Activated CD4-positive, alpha-beta T cell treated with anti-CD3 and anti-CD28 coated beads for 36 hours (primary cell): ENCODE measurements at regions not wholly inside any gene's neighbourhood (a gene's known extent, or its start where the extent isn't known, plus 50 kb on each side); places are given as distances from the start of the nearest gene placed in this dataset.

Experiments
- ATAC-seq: fragments of 200-7000 bp; cut with Tn5 transposase; one replicate; pipeline ENCODE4 v1.10.0; 2021; ENCODE audit warnings: mild to moderate bottlenecking, moderate library complexity
- CTCF ChIA-PET: fragments of 350-600 bp; sonication (Branson Sonifier 250); formaldehyde crosslinking; loops from one replicate; lab custom pipeline; 2021; ENCODE audit warnings: antibody characterized with exemption; lab: Charles Lee
- POLR2A ChIA-PET: fragments of 350-600 bp; sonication (Branson Sonifier 250); formaldehyde crosslinking; loops from one replicate; lab custom pipeline; 2021; ENCODE audit warnings: antibody characterized with exemption, inconsistent platforms; lab: Charles Lee
- DNase-seq: peaks from one replicate; pipeline ENCODE4 v3.0.0-alpha.2; 2020
- H3K27ac Mint-ChIP-seq: one replicate; pipeline ENCODE4 v1.8.0; 2021; ENCODE audit warnings: mixed read lengths
- H3K27me3 Mint-ChIP-seq: one replicate; pipeline ENCODE4 v1.8.0; 2021; ENCODE audit warnings: mixed read lengths
- H3K36me3 Mint-ChIP-seq: one replicate; pipeline ENCODE4 v1.8.0; 2021; ENCODE audit warnings: low read depth, mixed read lengths
- H3K4me1 Mint-ChIP-seq: one replicate; pipeline ENCODE4 v1.8.0; 2021; ENCODE audit warnings: mixed read lengths
- H3K4me3 Mint-ChIP-seq: one replicate; pipeline ENCODE4 v1.8.0; 2021; ENCODE audit warnings: mild to moderate bottlenecking, moderate library complexity, mixed read lengths
- H3K9me3 Mint-ChIP-seq: one replicate; pipeline ENCODE4 v1.8.0; 2021; ENCODE audit warnings: low read depth, mixed read lengths
- intact Hi-C, 2 experiments: fragments of 100-400 bp; cut with DNase I in 1 of 2; cut with micrococcal nuclease in 1 of 2; formaldehyde crosslinking; loops; one replicate each; pipeline versions ENCODE4 v1.14.2 to v1.15.1; 2022 to 2024; cut with DNase I, micrococcal nuclease

- H3K36me3 Mint-ChIP-seq, result no peaks in the 10 kb centered on the region
- ChIA-PET POLR2A (no interaction called here), CTCF (no interaction called here)
- H3K4me1 Mint-ChIP-seq, result no peaks in the 10 kb centered on the region
- no peaks in the 10 kb centered on the region for H3K9me3 Mint-ChIP-seq
- intact Hi-C loops, result no loop called here
- no peak overlapping the region for H3K27ac Mint-ChIP-seq
- DNase-seq (no peak), ATAC-seq (no peak)
- no peak overlapping the region for H3K4me3 Mint-ChIP-seq
- H3K27me3 Mint-ChIP-seq, result no peaks in the 10 kb centered on the region
Observed at GRCh38 chr3:159137949-159138348, 336.1 kb downstream of the MFSD1 start.

GRCh38 chr3:159139326-159139725 lies 337.5 kb downstream of the MFSD1 start:
- Mint-ChIP-seq H3K9me3 (no peaks in the 10 kb centered on the region), H3K36me3 (no peaks in the 10 kb centered on the region), H3K4me1 (no peaks in the 10 kb centered on the region), H3K4me3 (no peak overlapping the region), H3K27ac (no peak overlapping the region), H3K27me3 (peaks cover 2% of the 10 kb centered on the region)
- no peak for ATAC-seq
- intact Hi-C loops, result no loop called here
- ChIA-PET CTCF (no interaction called here), POLR2A (no interaction called here)
- no peak for DNase-seq

GRCh38 chr3:159144472-159144871 lies 342.6 kb downstream of the MFSD1 start:
- ChIA-PET CTCF (no interaction called here), POLR2A (no interaction called here)
- Mint-ChIP-seq H3K27ac (no peak overlapping the region), H3K9me3 (no peaks in the 10 kb centered on the region), H3K4me1 (no peaks in the 10 kb centered on the region), H3K27me3 (peaks cover 3% of the 10 kb centered on the region), H3K4me3 (no peak overlapping the region), H3K36me3 (no peaks in the 10 kb centered on the region)
- intact Hi-C loops, result no loop called here
- ATAC-seq, result no peak
- no peak for DNase-seq

- H3K36me3 Mint-ChIP-seq, result no peaks in the 10 kb centered on the region
- CTCF ChIA-PET, result no interaction called here
- ATAC-seq, result no peak
Observed at GRCh38 chr3:159144891-159145290, 343.0 kb downstream of the MFSD1 start.

GRCh38 chr3:159146392-159146791 lies 344.5 kb downstream of the MFSD1 start:
- Mint-ChIP-seq H3K36me3 (no peaks in the 10 kb centered on the region), H3K27me3 (peaks cover 3% of the 10 kb centered on the region), H3K9me3 (no peaks in the 10 kb centered on the region), H3K4me1 (no peaks in the 10 kb centered on the region), H3K27ac (no peak overlapping the region), H3K4me3 (no peak overlapping the region)
- POLR2A ChIA-PET, result no interaction called here
- no peak for ATAC-seq
- no peak for DNase-seq
- intact Hi-C loops, result no loop called here
- CTCF ChIA-PET, result no interaction called here

More at GRCh38 chr3:159144891-159145290, 343.0 kb downstream of the MFSD1 start:
- intact Hi-C loops, result no loop called here
- Mint-ChIP-seq H3K27me3 (peaks cover 3% of the 10 kb centered on the region), H3K27ac (no peak overlapping the region), H3K4me3 (no peak overlapping the region), H3K4me1 (no peaks in the 10 kb centered on the region), H3K9me3 (no peaks in the 10 kb centered on the region)
- POLR2A ChIA-PET, result no interaction called here
- DNase-seq, result no peak

GRCh38 chr3:159146856-159147435 lies 345.1 kb downstream of the MFSD1 start:
- intact Hi-C loops, result no loop called here
- DNase-seq, result no peak
- no peak for ATAC-seq
- Mint-ChIP-seq H3K36me3 (no peaks in the 10 kb centered on the region), H3K27ac (no peak overlapping the region), H3K9me3 (no peaks in the 10 kb centered on the region), H3K4me1 (no peaks in the 10 kb centered on the region), H3K4me3 (no peak overlapping the region), H3K27me3 (peaks cover 3% of the 10 kb centered on the region)
- POLR2A ChIA-PET, result no interaction called here
- CTCF ChIA-PET, result no interaction called here

- H3K4me1 Mint-ChIP-seq, result no peaks in the 10 kb centered on the region
- DNase-seq (no peak), ATAC-seq (no peak)
- intact Hi-C loops, result no loop called here
- ChIA-PET CTCF (no interaction called here), POLR2A (no interaction called here)
- H3K27ac Mint-ChIP-seq, result no peak overlapping the region
- no peaks in the 10 kb centered on the region for H3K9me3 Mint-ChIP-seq
- peaks cover 3% of the 10 kb centered on the region for H3K27me3 Mint-ChIP-seq
- H3K4me3 Mint-ChIP-seq, result no peak overlapping the region
- H3K36me3 Mint-ChIP-seq, result no peaks in the 10 kb centered on the region
Observed at GRCh38 chr3:159147813-159148212, 346.0 kb downstream of the MFSD1 start.

GRCh38 chr3:159148466-159148865 lies 346.6 kb downstream of the MFSD1 start:
- no peaks in the 10 kb centered on the region for H3K36me3 Mint-ChIP-seq
- no peaks in the 10 kb centered on the region for H3K4me1 Mint-ChIP-seq
- no peak overlapping the region for H3K4me3 Mint-ChIP-seq
- intact Hi-C loops, result no loop called here
- POLR2A ChIA-PET, result no interaction called here
- peaks cover 2% of the 10 kb centered on the region for H3K27me3 Mint-ChIP-seq
- DNase-seq (no peak), ATAC-seq (no peak)
- H3K9me3 Mint-ChIP-seq, result no peaks in the 10 kb centered on the region
- CTCF ChIA-PET, result no interaction called here
- H3K27ac Mint-ChIP-seq, result no peak overlapping the region

- DNase-seq (no peak), ATAC-seq (no peak)
- CTCF ChIA-PET, result no interaction called here
- peaks cover 2% of the 10 kb centered on the region for H3K27me3 Mint-ChIP-seq
- no peak overlapping the region for H3K4me3 Mint-ChIP-seq
- H3K27ac Mint-ChIP-seq, result no peak overlapping the region
- H3K4me1 Mint-ChIP-seq, result no peaks in the 10 kb centered on the region
- no peaks in the 10 kb centered on the region for H3K36me3 Mint-ChIP-seq
- POLR2A ChIA-PET, result no interaction called here
- H3K9me3 Mint-ChIP-seq, result no peaks in the 10 kb centered on the region
- intact Hi-C loops, result no loop called here
Observed at GRCh38 chr3:159149131-159149530, 347.3 kb downstream of the MFSD1 start.

GRCh38 chr3:159149633-159150032 lies 347.8 kb downstream of the MFSD1 start:
- peaks cover 2% of the 10 kb centered on the region for H3K27me3 Mint-ChIP-seq
- no peak overlapping the region for H3K4me3 Mint-ChIP-seq
- intact Hi-C loops, result no loop called here
- DNase-seq (no peak), ATAC-seq (no peak)
- POLR2A ChIA-PET, result no interaction called here
- H3K4me1 Mint-ChIP-seq, result no peaks in the 10 kb centered on the region
- H3K27ac Mint-ChIP-seq, result no peak overlapping the region
- CTCF ChIA-PET, result no interaction called here
- no peaks in the 10 kb centered on the region for H3K36me3 Mint-ChIP-seq
- no peaks in the 10 kb centered on the region for H3K9me3 Mint-ChIP-seq

- peaks cover 2% of the 10 kb centered on the region for H3K27me3 Mint-ChIP-seq
- ATAC-seq, result no peak
- no peaks in the 10 kb centered on the region for H3K9me3 Mint-ChIP-seq
- H3K27ac Mint-ChIP-seq, result no peak overlapping the region
- ChIA-PET POLR2A (no interaction called here), CTCF (no interaction called here)
- H3K36me3 Mint-ChIP-seq, result no peaks in the 10 kb centered on the region
- no peaks in the 10 kb centered on the region for H3K4me1 Mint-ChIP-seq
- H3K4me3 Mint-ChIP-seq, result no peak overlapping the region
- intact Hi-C loops, result no loop called here
- no peak for DNase-seq
Observed at GRCh38 chr3:159150180-159150579, 348.3 kb downstream of the MFSD1 start.

GRCh38 chr3:159151130-159151529 lies 349.3 kb downstream of the MFSD1 start:
- no peak for ATAC-seq
- CTCF ChIA-PET, result no interaction called here
- Mint-ChIP-seq H3K27me3 (no peaks in the 10 kb centered on the region), H3K27ac (no peak overlapping the region), H3K4me3 (no peak overlapping the region), H3K9me3 (no peaks in the 10 kb centered on the region), H3K4me1 (no peaks in the 10 kb centered on the region), H3K36me3 (no peaks in the 10 kb centered on the region)
- POLR2A ChIA-PET, result no interaction called here
- no peak for DNase-seq
- intact Hi-C loops, result no loop called here

- no peak overlapping the region for H3K27ac Mint-ChIP-seq
- ChIA-PET CTCF (no interaction called here), POLR2A (no interaction called here)
- intact Hi-C loops, result no loop called here
- DNase-seq, result no peak
- no peaks in the 10 kb centered on the region for H3K27me3 Mint-ChIP-seq
- no peaks in the 10 kb centered on the region for H3K36me3 Mint-ChIP-seq
- ATAC-seq, result no peak
- no peak overlapping the region for H3K4me3 Mint-ChIP-seq
- no peaks in the 10 kb centered on the region for H3K4me1 Mint-ChIP-seq
- H3K9me3 Mint-ChIP-seq, result peaks cover 2% of the 10 kb centered on the region
Observed at GRCh38 chr3:159157275-159157674, 355.4 kb downstream of the MFSD1 start.
